Esophagus muscularis mucosa (tissue), 4 donors: ENCODE measurements at regions not wholly inside any gene's neighbourhood (a gene's known extent, or its start where the extent isn't known, plus 50 kb on each side); places are given as distances from the start of the nearest gene placed in this dataset.

Source experiments
- DNase-seq: peaks from one replicate; pipeline ENCODE4 v3.0.0-alpha.2; 2017; ENCODE audit errors: extremely low spot score
- H3K27ac ChIP-seq, 4 donors: fragments of 200-600 bp; sonication (generic); replicated peaks in 1 of 4; 1 replicate in 3 of 4; 2 replicates in 1 of 4; pipeline ENCODE4 v1.5.1; 2016 to 2019; ENCODE audit warnings: mild to moderate bottlenecking in 1 of 4
- H3K27me3 ChIP-seq, 4 donors: fragments of 200-600 bp; sonication (generic); one replicate each; pipeline versions ENCODE4 v1.5.1 to v1.6.0; 2016 to 2019
- H3K36me3 ChIP-seq, 4 donors: fragments of 200-600 bp; sonication (generic); one replicate each; pipeline ENCODE4 v1.5.1; 2016 to 2019
- H3K4me1 ChIP-seq, 4 donors: fragments of 200-600 bp; sonication (generic); one replicate each; pipeline ENCODE4 v1.5.1; 2016 to 2019
- H3K4me3 ChIP-seq, 4 donors: fragments of 200-600 bp; sonication (generic); 1 replicate in 2 of 4; 2 replicates in 2 of 4; pipeline ENCODE4 v1.5.1; 2016 to 2019; ENCODE audit warnings: mild to moderate bottlenecking in 4 of 4, moderate library complexity in 1 of 4
- H3K9me3 ChIP-seq, 4 donors: fragments of 200-600 bp; sonication (generic); 1 replicate in 3 of 4; 2 replicates in 1 of 4; pipeline ENCODE4 v1.5.1; 2016 to 2019
- EP300 ChIP-seq: sonication (generic); formaldehyde crosslinking; IDR thresholded peaks from one replicate; pipeline ENCODE4 v1.6.1; 2017; ENCODE audit warnings: antibody characterized with exemption
- POLR2A ChIP-seq: fragments of 450-650 bp; IDR thresholded peaks from one replicate; pipeline ENCODE4 v1.6.1; 2017; ENCODE audit warnings: antibody characterized with exemption, moderate library complexity, mild to moderate bottlenecking, low read depth
- POLR2AphosphoS5 ChIP-seq, 2 donors: sonication (generic); formaldehyde crosslinking; IDR thresholded peaks; one replicate each; pipeline ENCODE4 v1.6.1; 2017; ENCODE audit warnings: antibody characterized with exemption in 2 of 2
- WGBS: methylation state at CpG from one replicate; pipeline ENCODE4 v1.1.5; 2018; 5-methylcytosine and 5-hydroxymethylcytosine counted together
- intact Hi-C: fragments of 100-400 bp; cut with DNase I; formaldehyde crosslinking; loops from one replicate; pipeline ENCODE4 v1.15.1; 2023
- TF ChIP-seq, protein P1 (sequence below), 3 experiments: fragments of 200-600 bp in 2 of 3; fragments of 450-650 bp in 1 of 3; sonication (generic) in 2 of 3; IDR thresholded peaks; one replicate each; pipeline ENCODE4 v1.5.1; 2017 to 2019; ENCODE audit warnings: antibody characterized with exemption in 3 of 3, mild to moderate bottlenecking in 2 of 3, moderate library complexity in 1 of 3

- 92% methylated on average over 7 of the region's 7 CpGs for WGBS
- Histone ChIP-seq H3K36me3 (no peaks in the 10 kb centered on the region), H3K9me3 (no peaks in the 10 kb centered on the region), H3K27ac (no peak overlapping the region), H3K27me3 (no peaks in the 10 kb centered on the region), H3K4me3 (no peak overlapping the region), H3K4me1 (peaks cover 3 to 23% (median 20%) of the 10 kb centered on the region in 4 donors)
- intact Hi-C loops, result no loop called here
- no peak for DNase-seq
- TF ChIP-seq EP300, result no peak
These were observed 145.6 kb upstream of the MYOCD start for GRCh38 chr17:12519956-12520594.

GRCh38 chr17:12521416-12521815, 144.3 kb upstream of the MYOCD start:
- no peaks in the 10 kb centered on the region for H3K36me3 ChIP-seq
- intact Hi-C loops, result no loop called here
- TF ChIP-seq, protein P1, sequence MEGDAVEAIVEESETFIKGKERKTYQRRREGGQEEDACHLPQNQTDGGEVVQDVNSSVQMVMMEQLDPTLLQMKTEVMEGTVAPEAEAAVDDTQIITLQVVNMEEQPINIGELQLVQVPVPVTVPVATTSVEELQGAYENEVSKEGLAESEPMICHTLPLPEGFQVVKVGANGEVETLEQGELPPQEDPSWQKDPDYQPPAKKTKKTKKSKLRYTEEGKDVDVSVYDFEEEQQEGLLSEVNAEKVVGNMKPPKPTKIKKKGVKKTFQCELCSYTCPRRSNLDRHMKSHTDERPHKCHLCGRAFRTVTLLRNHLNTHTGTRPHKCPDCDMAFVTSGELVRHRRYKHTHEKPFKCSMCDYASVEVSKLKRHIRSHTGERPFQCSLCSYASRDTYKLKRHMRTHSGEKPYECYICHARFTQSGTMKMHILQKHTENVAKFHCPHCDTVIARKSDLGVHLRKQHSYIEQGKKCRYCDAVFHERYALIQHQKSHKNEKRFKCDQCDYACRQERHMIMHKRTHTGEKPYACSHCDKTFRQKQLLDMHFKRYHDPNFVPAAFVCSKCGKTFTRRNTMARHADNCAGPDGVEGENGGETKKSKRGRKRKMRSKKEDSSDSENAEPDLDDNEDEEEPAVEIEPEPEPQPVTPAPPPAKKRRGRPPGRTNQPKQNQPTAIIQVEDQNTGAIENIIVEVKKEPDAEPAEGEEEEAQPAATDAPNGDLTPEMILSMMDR (IDR thresholded peaks at IDR 0.05), result no peak
- TF ChIP-seq POLR2A, result no peak
- TF ChIP-seq EP300, result no peak
- no peak for TF ChIP-seq POLR2AphosphoS5 (IDR thresholded peaks at IDR 0.05)
- no peak overlapping the region for H3K4me3 ChIP-seq
- peaks cover 3 to 23% (median 20%) of the 10 kb centered on the region in 4 donors for H3K4me1 ChIP-seq
- H3K9me3 ChIP-seq, result no peaks in the 10 kb centered on the region
- DNase-seq, result no peak
- H3K27me3 ChIP-seq, result no peaks in the 10 kb centered on the region
- 67% methylated on average over 7 of the region's 7 CpGs for WGBS
- peak overlapping the region; percentile 13 to 56 (median 46) for H3K27ac ChIP-seq

DNA sequence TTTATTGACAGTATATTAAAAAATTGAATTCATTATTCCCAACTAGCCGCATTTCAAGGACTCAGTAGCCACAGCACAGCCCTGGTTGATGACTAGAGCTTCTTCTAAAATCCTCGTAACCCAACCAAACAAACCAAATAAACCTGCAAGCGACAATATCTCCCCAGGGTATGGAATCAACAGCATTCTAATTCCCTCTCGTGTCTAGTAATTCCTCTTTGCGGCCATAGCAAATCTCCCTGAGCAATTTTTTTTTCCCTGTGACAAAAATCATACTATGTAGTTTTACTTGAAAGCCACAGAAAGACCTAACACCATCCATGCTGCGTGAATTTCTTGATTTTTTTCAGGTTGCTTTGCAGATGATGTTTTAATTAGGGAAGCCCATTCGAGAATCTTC, 143.4 kb upstream of the MYOCD start:
- no peaks in the 10 kb centered on the region for H3K27me3 ChIP-seq
- peaks cover 3 to 23% (median 20%) of the 10 kb centered on the region in 4 donors for H3K4me1 ChIP-seq
- 78% methylated on average over 7 of the region's 7 CpGs for WGBS
- no peak for DNase-seq
- H3K27ac ChIP-seq, result peak overlapping the region in 1 of 4 donors; percentile 15
- no peak overlapping the region for H3K4me3 ChIP-seq
- intact Hi-C loops, result no loop called here
- no peaks in the 10 kb centered on the region for H3K9me3 ChIP-seq
- TF ChIP-seq, protein P1 (IDR thresholded peaks at IDR 0.05), result no peak
- TF ChIP-seq EP300, result no peak
- no peak for TF ChIP-seq POLR2A
- no peak for TF ChIP-seq POLR2AphosphoS5 (IDR thresholded peaks at IDR 0.05)
- H3K36me3 ChIP-seq, result no peaks in the 10 kb centered on the region

GRCh38 chr17:12522743-12523183, 142.9 kb upstream of the MYOCD start:
- TF ChIP-seq POLR2A (no peak), EP300 (no peak), POLR2AphosphoS5 (IDR thresholded peaks at IDR 0.05) (no peak)
- TF ChIP-seq, protein P1 (IDR thresholded peaks at IDR 0.05), result no peak
- peaks cover 3 to 23% (median 20%) of the 10 kb centered on the region in 4 donors for H3K4me1 ChIP-seq
- 8% methylated on average over 5 of the region's 6 CpGs for WGBS
- no peaks in the 10 kb centered on the region for H3K9me3 ChIP-seq
- H3K4me3 ChIP-seq, result no peak overlapping the region
- DNase-seq, result no peak
- H3K36me3 ChIP-seq, result no peaks in the 10 kb centered on the region
- intact Hi-C loops, result no loop called here
- H3K27ac ChIP-seq, result peak overlapping the region in 2 of 4 donors; percentile 15 to 34
- H3K27me3 ChIP-seq, result no peaks in the 10 kb centered on the region

DNA sequence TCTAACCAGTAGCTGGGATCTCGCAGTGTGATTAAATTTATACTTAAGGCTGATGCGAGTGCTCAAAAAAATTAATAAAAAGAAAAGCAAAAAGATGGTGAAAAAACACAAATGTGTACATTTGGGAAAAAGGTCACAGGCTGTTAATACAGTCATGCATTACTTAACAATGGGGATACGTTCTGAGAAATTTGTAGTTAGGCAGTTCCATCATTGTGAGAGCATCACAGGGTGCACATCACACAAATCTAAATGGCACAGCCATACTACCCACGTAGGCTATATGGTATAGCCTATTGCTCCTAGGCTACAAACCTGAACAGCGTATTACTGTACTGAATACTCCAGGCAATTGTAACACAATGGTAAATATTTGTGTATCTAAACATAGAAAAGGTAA, 142.4 kb upstream of the MYOCD start:
- no peak for TF ChIP-seq POLR2A

GRCh38 chr17:12528036-12528435, 137.7 kb upstream of the MYOCD start:
- Histone ChIP-seq H3K9me3 (no peaks in the 10 kb centered on the region), H3K27ac (no peak overlapping the region), H3K36me3 (no peaks in the 10 kb centered on the region), H3K4me1 (peaks cover 0 to 3% (median 2%) of the 10 kb centered on the region in 4 donors), H3K27me3 (no peaks in the 10 kb centered on the region), H3K4me3 (no peak overlapping the region)
- no peak for TF ChIP-seq EP300
- TF ChIP-seq POLR2A, result no peak
- TF ChIP-seq, protein P1 (IDR thresholded peaks at IDR 0.05), result no peak
- TF ChIP-seq POLR2AphosphoS5 (IDR thresholded peaks at IDR 0.05), result no peak
- DNase-seq, result no peak
- intact Hi-C loops, result no loop called here
- WGBS, result 87% methylated on average over 3 of the region's 3 CpGs

More for the DNA sequence above, 142.4 kb upstream of the MYOCD start:
- intact Hi-C loops, result no loop called here
- Histone ChIP-seq H3K27ac (peak overlapping the region in 2 of 4 donors; percentile 15 to 34), H3K4me1 (peaks cover 3 to 23% (median 20%) of the 10 kb centered on the region in 4 donors), H3K4me3 (no peak overlapping the region), H3K27me3 (no peaks in the 10 kb centered on the region), H3K9me3 (no peaks in the 10 kb centered on the region), H3K36me3 (no peaks in the 10 kb centered on the region)
- DNase-seq, result no peak
- 76% methylated on average over 5 of the region's 5 CpGs for WGBS
